ENCODE measurements at regions not wholly inside any gene's neighbourhood (a gene's known extent, or its start where the extent isn't known, plus 50 kb on each side); places are given as distances from the start of the nearest gene placed in this dataset.

GRCh38 chr2:189268763-189269162, 89.2 kb upstream of the COL5A2 start:
- no peak for DNase-seq

GRCh38 chr2:189273734-189274133, 94.2 kb upstream of the COL5A2 start:
- DNase-seq: no peak

- no peak for DNase-seq
These were observed 94.8 kb upstream of the COL5A2 start for GRCh38 chr2:189274361-189274760.

GRCh38 chr2:189276277-189276676, 96.7 kb upstream of the COL5A2 start:
- DNase-seq: no peak

- DNase-seq: no peak
These were observed 101.6 kb upstream of the COL5A2 start for GRCh38 chr2:189281201-189281600.

- no peak for DNase-seq
These were observed 105.8 kb upstream of the COL5A2 start for GRCh38 chr2:189285349-189285748.

GRCh38 chr2:189285962-189286645, 106.5 kb upstream of the COL5A2 start:
- DNase-seq: no peak

- no peak for DNase-seq
These were observed 107.8 kb upstream of the COL5A2 start for GRCh38 chr2:189287363-189287762.

GRCh38 chr2:189287982-189288521, 108.5 kb upstream of the COL5A2 start:
- DNase-seq: peak; percentile 8

- DNase-seq: no peak
These were observed 111.9 kb upstream of the COL5A2 start for GRCh38 chr2:189291460-189291859.

GRCh38 chr2:189293164-189293563, 113.6 kb upstream of the COL5A2 start:
- DNase-seq: no peak

GRCh38 chr2:189297446-189297845, 117.9 kb upstream of the COL5A2 start:
- no peak for DNase-seq

- DNase-seq: no peak
These were observed 118.5 kb upstream of the COL5A2 start for GRCh38 chr2:189298038-189298437.

- no peak for DNase-seq
These were observed 118.9 kb upstream of the COL5A2 start for GRCh38 chr2:189298481-189298880.

GRCh38 chr2:189299974-189300373, 120.4 kb upstream of the COL5A2 start:
- no peak for DNase-seq

- no peak for DNase-seq
These were observed 121.4 kb upstream of the COL5A2 start for GRCh38 chr2:189300916-189301315.

- no peak for DNase-seq
These were observed 122.8 kb upstream of the COL5A2 start for GRCh38 chr2:189302274-189302948.

- no peak for DNase-seq
These were observed 124.8 kb upstream of the COL5A2 start for GRCh38 chr2:189304360-189304759.

GRCh38 chr2:189305291-189305943, 125.9 kb upstream of the COL5A2 start:
- DNase-seq: no peak

- DNase-seq: no peak
These were observed 127.0 kb upstream of the COL5A2 start for GRCh38 chr2:189306525-189306924.

GRCh38 chr2:189308056-189308790, 128.7 kb upstream of the COL5A2 start:
- DNase-seq: no peak

- no peak for DNase-seq
These were observed 129.8 kb upstream of the COL5A2 start for GRCh38 chr2:189309331-189309730.

GRCh38 chr2:189312211-189312610, 129.1 kb upstream of the WDR75 start:
- no peak for DNase-seq
